Dendritic cell treated with granulocyte-macrophage colony-stimulating factor and Interleukin-4, amounts not matched to agents 40 ng/mL and 50 ng/mL, for 4 days (primary cell): ENCODE measurements at regions not wholly inside any gene's neighbourhood (a gene's known extent, or its start where the extent isn't known, plus 50 kb on each side); places are given as distances from the start of the nearest gene placed in this dataset.

ENCODE experiments used
- H3K27ac Mint-ChIP-seq: one replicate; pipeline ENCODE4 v1.8.0; 2022; ENCODE audit warnings: mild to moderate bottlenecking, mixed read lengths
- H3K27me3 Mint-ChIP-seq: one replicate; pipeline ENCODE4 v1.8.0; 2022; ENCODE audit warnings: mild to moderate bottlenecking, mixed read lengths
- H3K36me3 Mint-ChIP-seq: one replicate; pipeline ENCODE4 v1.8.0; 2022; ENCODE audit warnings: low read depth, mixed read lengths
- H3K4me1 Mint-ChIP-seq: one replicate; pipeline ENCODE4 v1.8.0; 2022; ENCODE audit warnings: low read depth, mixed read lengths
- H3K4me3 Mint-ChIP-seq: one replicate; pipeline ENCODE4 v1.8.0; 2022; ENCODE audit warnings: mild to moderate bottlenecking, moderate library complexity, mixed read lengths
- H3K9me3 Mint-ChIP-seq: one replicate; pipeline ENCODE4 v1.8.0; 2022; ENCODE audit warnings: mixed read lengths
- intact Hi-C: fragments of 100-400 bp; cut with micrococcal nuclease; formaldehyde crosslinking; loops from one replicate; pipeline ENCODE4 v1.15.0; 2022

- H3K36me3 Mint-ChIP-seq = no peaks in the 10 kb centered on the region
- H3K27me3 Mint-ChIP-seq = no peaks in the 10 kb centered on the region
- H3K4me3 Mint-ChIP-seq = no peak overlapping the region
- peaks cover 37% of the 10 kb centered on the region for H3K4me1 Mint-ChIP-seq
- intact Hi-C loops = loop anchor here (5.0 kb wide), 1 partner anchor 33 kb away; no protein-coding TSS in a partner anchor
- H3K27ac Mint-ChIP-seq = peak overlapping the region; percentile 39
- no peaks in the 10 kb centered on the region for H3K9me3 Mint-ChIP-seq
Observed at GRCh38 chr4:113825272-113825671, 63.7 kb upstream of the CAMK2D start.

DNA sequence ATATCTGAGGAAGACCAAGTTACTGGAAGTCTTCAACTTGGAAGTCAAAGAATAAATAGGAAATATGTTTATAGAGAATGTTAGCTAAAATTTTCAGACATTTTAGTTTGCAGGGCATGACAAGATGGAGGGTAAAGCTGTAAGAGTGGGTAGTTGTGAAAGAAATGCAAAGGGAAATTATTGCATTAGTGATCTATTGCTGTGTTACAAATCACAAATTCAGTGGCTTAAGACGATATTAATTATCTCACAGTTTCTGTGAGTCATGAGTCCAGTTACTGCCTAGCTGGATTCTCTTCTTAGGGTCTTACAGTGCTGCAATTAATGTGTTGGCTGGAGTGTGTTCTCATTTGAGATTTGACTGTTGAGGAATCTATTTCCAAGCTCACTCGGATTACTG lies 62.9 kb upstream of the CAMK2D start:
- H3K4me1 Mint-ChIP-seq = peaks cover 37% of the 10 kb centered on the region
- intact Hi-C loops = no loop called here
- H3K27ac Mint-ChIP-seq = peak overlapping the region; percentile 8
- no peaks in the 10 kb centered on the region for H3K27me3 Mint-ChIP-seq
- no peaks in the 10 kb centered on the region for H3K36me3 Mint-ChIP-seq
- H3K9me3 Mint-ChIP-seq = no peaks in the 10 kb centered on the region
- no peak overlapping the region for H3K4me3 Mint-ChIP-seq

GRCh38 chr4:113823291-113823659 lies 61.7 kb upstream of the CAMK2D start:
- intact Hi-C loops = no loop called here
- Mint-ChIP-seq H3K4me1 (peaks cover 37% of the 10 kb centered on the region), H3K4me3 (no peak overlapping the region), H3K27ac (no peak overlapping the region), H3K27me3 (no peaks in the 10 kb centered on the region), H3K9me3 (no peaks in the 10 kb centered on the region), H3K36me3 (no peaks in the 10 kb centered on the region)

GRCh38 chr4:113822555-113823290 lies 61.2 kb upstream of the CAMK2D start:
- Mint-ChIP-seq H3K27me3 (no peaks in the 10 kb centered on the region), H3K4me1 (peaks cover 37% of the 10 kb centered on the region), H3K4me3 (no peak overlapping the region), H3K27ac (no peak overlapping the region), H3K36me3 (no peaks in the 10 kb centered on the region), H3K9me3 (no peaks in the 10 kb centered on the region)
- intact Hi-C loops = no loop called here

GRCh38 chr4:113821856-113822255 lies 60.3 kb upstream of the CAMK2D start:
- no peaks in the 10 kb centered on the region for H3K27me3 Mint-ChIP-seq
- H3K4me3 Mint-ChIP-seq = no peak overlapping the region
- no peaks in the 10 kb centered on the region for H3K36me3 Mint-ChIP-seq
- no peak overlapping the region for H3K27ac Mint-ChIP-seq
- H3K4me1 Mint-ChIP-seq = peaks cover 37% of the 10 kb centered on the region
- no peaks in the 10 kb centered on the region for H3K9me3 Mint-ChIP-seq
- intact Hi-C loops = no loop called here

DNA sequence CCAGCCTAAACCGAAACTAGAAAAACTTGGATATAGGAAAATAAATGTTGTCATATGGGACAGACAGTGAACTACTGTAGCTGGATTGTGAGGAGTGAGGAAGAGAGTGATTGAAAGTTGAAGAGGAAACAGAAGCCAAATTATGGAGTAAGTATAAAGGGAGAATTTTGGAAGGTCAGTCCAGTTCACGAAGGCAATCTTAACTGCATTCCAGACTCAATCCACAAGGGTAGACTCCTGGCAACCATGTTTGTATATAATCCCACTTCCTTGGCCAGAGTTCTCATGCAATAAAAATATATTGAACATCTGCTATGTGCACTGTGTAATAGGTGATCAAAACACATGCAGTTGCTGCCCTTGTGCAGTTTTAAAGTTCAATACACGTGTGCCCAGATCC lies 58.6 kb upstream of the CAMK2D start:
- no peaks in the 10 kb centered on the region for H3K9me3 Mint-ChIP-seq
- no peak overlapping the region for H3K27ac Mint-ChIP-seq
- H3K4me3 Mint-ChIP-seq = no peak overlapping the region
- no peaks in the 10 kb centered on the region for H3K27me3 Mint-ChIP-seq
- intact Hi-C loops = no loop called here
- no peaks in the 10 kb centered on the region for H3K36me3 Mint-ChIP-seq
- peaks cover 39% of the 10 kb centered on the region for H3K4me1 Mint-ChIP-seq

GRCh38 chr4:113815826-113816225 lies 54.3 kb upstream of the CAMK2D start:
- no peaks in the 10 kb centered on the region for H3K36me3 Mint-ChIP-seq
- H3K4me1 Mint-ChIP-seq = peaks cover 17% of the 10 kb centered on the region
- H3K27me3 Mint-ChIP-seq = no peaks in the 10 kb centered on the region
- H3K9me3 Mint-ChIP-seq = no peaks in the 10 kb centered on the region
- H3K4me3 Mint-ChIP-seq = no peak overlapping the region
- H3K27ac Mint-ChIP-seq = peak overlapping the region; percentile 24
- intact Hi-C loops = no loop called here

DNA sequence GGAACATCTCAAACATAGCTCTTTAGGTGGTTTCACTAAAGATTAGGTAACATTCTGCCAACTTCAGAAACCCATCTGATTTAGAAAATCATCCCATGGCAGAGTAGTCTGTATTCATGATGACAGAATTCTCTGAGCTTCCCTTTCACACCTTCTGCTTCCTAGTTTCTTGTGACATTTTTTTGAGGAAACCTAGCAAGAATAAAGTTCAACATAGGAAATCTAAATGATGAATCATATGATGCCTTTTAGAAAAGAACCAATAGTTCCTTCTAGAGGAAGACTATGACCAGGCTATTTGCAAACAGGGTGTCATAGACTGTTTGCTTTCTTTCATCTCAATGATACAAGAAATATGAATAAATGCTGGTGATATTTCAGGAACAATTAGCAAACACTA lies 49.8 kb upstream of the CAMK2D start:
- Mint-ChIP-seq H3K27ac (no peak overlapping the region), H3K4me3 (no peak overlapping the region), H3K9me3 (no peaks in the 10 kb centered on the region), H3K27me3 (no peaks in the 10 kb centered on the region), H3K4me1 (peaks cover 18% of the 10 kb centered on the region), H3K36me3 (no peaks in the 10 kb centered on the region)
- intact Hi-C loops = no loop called here
